ENCODE measurements at regions not wholly inside any gene's neighbourhood (a gene's known extent, or its start where the extent isn't known, plus 50 kb on each side); places are given as distances from the start of the nearest gene placed in this dataset.

- no peak for TF ChIP-seq POLR2A (IDR thresholded peaks at IDR 0.05)
- no peak for TF ChIP-seq CTCF (IDR thresholded peaks at IDR 0.05)
- intact Hi-C loops (cut with DNase I; ENCODE audit: low total_unique reads) = no loop called here
- WGBS, 2 donors = 84 to 89% methylated on average over 1 of the region's 1 CpG
- DNase-seq (ENCODE audit: low spot score in 2 of 2) = no peak
- no peak overlapping the region for H3K4me3 ChIP-seq (ENCODE audit: low read depth, poor library complexity, severe bottlenecking)
Measured at GRCh38 chr1:234706931-234707330, 97.0 kb upstream of the IRF2BP2 start.

DNA sequence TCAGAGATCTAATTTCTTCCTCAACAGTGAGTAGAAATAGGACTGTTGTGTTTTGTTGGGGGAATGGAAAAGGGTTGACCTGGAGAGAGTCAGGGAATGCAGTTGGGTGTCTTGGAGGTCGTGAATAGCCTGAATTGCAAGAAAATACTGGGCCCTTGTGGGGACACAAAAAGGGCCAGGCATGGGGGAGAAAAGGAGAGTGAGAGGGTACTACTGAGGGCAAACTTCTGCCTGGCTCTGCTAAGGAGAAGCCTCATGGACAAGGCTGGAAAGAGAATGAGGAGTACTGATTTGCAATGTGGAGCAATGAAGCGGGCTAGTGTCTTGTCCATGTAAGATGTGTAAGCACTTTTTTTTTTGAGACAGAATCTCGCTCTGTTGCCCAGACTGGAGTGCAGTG is 96.2 kb upstream of the IRF2BP2 start:
- WGBS, 2 donors = 95 to 97% methylated on average over 3 of the region's 3 CpGs
- TF ChIP-seq POLR2A (IDR thresholded peaks at IDR 0.05) (no peak), CTCF (IDR thresholded peaks at IDR 0.05) (no peak)
- intact Hi-C loops (cut with DNase I; ENCODE audit: low total_unique reads) = no loop called here
- no peak overlapping the region for H3K4me3 ChIP-seq (ENCODE audit: low read depth, poor library complexity, severe bottlenecking)
- no peak for DNase-seq (ENCODE audit: low spot score in 2 of 2)

DNA sequence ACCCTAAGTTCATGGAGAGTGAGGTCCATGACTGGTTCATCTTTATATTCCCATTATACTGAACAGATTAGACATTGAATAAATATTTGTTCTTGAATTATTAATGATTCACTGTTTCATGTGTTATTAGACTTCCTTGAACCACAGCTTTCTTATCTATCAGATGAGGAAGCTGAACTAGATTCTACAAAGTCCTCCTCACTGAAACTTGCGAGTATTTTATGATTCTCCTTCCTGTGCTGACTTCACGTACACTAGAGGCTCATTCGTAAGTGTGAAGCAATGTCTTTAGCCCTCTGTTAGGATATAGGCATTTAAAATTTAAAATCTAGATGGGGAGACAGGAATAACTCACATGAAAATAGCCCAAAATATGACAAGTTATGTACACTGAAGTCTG is 95.6 kb upstream of the IRF2BP2 start:
- intact Hi-C loops (cut with DNase I; ENCODE audit: low total_unique reads) = no loop called here
- TF ChIP-seq POLR2A (IDR thresholded peaks at IDR 0.05) = no peak
- TF ChIP-seq CTCF (IDR thresholded peaks at IDR 0.05) = no peak
- H3K4me3 ChIP-seq (ENCODE audit: low read depth, poor library complexity, severe bottlenecking) = no peak overlapping the region
- DNase-seq (ENCODE audit: low spot score in 2 of 2) = no peak
- 79 to 85% methylated on average over 3 of the region's 3 CpGs for WGBS, 2 donors

DNA sequence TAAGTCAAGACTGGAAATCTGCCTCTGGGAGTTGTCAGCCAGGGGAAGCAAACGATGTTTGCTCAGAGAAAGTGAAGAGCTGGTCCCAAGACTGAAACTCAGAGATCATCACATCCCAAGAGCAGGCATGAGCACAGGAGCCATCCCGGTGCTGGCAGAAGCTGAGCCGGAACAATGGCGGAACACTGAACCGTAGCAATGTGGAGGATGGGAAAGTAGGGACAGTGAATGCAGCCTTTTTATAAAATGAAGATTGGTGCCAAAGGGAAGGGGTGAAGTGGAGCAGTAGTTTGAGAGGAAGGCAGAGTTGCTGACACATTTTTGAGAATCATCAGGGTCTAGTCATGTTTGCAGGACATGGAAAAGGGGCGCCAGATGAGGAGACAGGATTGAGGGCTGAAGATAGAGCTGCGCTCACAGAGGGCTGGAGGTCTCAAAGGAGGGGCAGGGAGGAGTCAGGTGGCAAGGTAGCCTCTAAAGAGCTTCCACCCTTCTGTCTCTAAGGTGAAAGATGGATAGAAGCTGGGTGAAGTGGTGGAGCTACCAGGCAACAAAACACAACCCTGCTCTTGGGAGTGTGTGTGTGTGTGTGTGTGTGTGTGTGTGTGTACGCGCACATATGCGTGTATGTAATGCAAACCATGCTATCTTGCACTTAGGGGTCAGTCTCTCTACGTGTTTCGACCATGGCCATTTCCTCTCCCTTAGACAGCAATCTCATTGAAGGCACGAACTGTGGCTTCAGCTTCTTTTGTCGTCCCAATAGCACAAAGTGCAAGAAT is 94.3 kb upstream of the IRF2BP2 start:
- intact Hi-C loops (cut with DNase I; ENCODE audit: low total_unique reads) = no loop called here
- H3K4me3 ChIP-seq (ENCODE audit: low read depth, poor library complexity, severe bottlenecking) = no peak overlapping the region
- TF ChIP-seq POLR2A (IDR thresholded peaks at IDR 0.05) (no peak), CTCF (IDR thresholded peaks at IDR 0.05) (no peak)
- WGBS, 2 donors = 96 to 97% methylated on average over 14 of the region's 14 CpGs
- DNase-seq (ENCODE audit: low spot score in 2 of 2) = no peak

DNA sequence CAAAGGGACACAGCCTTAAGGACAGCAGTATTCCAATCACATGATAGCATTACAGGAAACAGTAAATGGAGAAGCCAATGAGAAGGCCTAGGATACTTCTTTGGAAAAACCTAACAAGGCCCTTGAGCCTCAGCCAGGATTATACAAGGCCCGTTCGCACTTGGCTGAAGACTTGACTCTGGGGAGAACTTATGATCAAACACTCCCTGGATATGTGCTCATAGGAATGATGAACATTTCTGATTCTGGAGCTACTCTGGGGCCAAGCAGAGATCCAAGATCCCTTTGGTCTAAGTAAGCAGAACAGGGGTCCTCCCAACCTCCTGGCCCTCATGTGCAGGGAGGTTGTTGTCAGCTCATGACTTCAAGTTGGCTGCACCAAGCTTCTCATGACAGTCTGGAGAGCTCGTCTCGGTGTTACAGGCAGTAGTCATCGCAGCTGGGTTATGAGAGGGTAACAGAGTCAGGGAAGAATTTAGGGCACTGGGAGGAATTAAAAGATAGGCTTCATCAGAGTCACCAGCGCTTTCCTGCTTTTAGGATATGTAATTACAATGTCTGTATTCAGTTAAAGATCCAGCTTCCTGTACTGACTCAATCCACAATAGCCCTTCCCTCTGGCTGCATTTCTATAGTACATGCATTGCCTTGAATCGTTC is 92.5 kb upstream of the IRF2BP2 start:
- intact Hi-C loops (cut with DNase I; ENCODE audit: low total_unique reads) = loop anchor here (1.0 kb wide), 1 partner anchor 22 kb away; no protein-coding TSS in a partner anchor
- 57 to 59% methylated on average over 7 of the region's 7 CpGs for WGBS, 2 donors
- no peak for TF ChIP-seq POLR2A (IDR thresholded peaks at IDR 0.05)
- no peak for TF ChIP-seq CTCF (IDR thresholded peaks at IDR 0.05)
- DNase-seq (ENCODE audit: low spot score in 2 of 2) = peak; percentile 82 to 91
- no peak overlapping the region for H3K4me3 ChIP-seq (ENCODE audit: low read depth, poor library complexity, severe bottlenecking)
